Hepatocyte (in vitro differentiated cells): ENCODE measurements at regions not wholly inside any gene's neighbourhood (a gene's known extent, or its start where the extent isn't known, plus 50 kb on each side); places are given as distances from the start of the nearest gene placed in this dataset.

Source experiments
- EZH2 ChIP-seq: fragments of 200-600 bp; sonication (generic); IDR thresholded peaks from 2 replicates; pipeline ENCODE4 v1.6.1; 2016; ENCODE audit warnings: antibody characterized with exemption, mild to moderate bottlenecking, borderline replicate concordance
- TF ChIP-seq, protein P1 (sequence below): fragments of 200-600 bp; sonication (generic); IDR thresholded peaks from 2 replicates; pipeline ENCODE4 v1.5.1; 2016; ENCODE audit warnings: antibody characterized with exemption, mild to moderate bottlenecking; ENCODE audit not compliant: poor library complexity

DNA sequence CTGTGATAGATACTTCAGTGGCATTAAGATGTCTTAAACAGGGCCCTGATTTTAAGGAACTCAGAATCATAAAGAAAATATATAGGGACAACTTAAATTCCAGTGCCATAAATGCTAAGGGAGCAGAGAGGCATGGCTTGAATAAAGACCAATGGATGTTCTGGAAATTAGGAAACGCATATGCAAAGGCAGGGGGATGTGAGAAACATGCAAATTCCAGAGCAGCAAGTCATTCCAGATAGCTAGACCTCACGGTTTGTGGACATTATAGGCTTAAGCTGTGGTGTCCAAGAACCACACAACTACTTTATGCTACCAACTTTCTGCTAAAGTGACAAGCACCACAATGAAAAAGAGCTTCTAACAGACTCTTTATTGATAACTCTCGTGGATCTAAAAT is 132.6 kb upstream of the ANK2 start:
- TF ChIP-seq, protein P1, sequence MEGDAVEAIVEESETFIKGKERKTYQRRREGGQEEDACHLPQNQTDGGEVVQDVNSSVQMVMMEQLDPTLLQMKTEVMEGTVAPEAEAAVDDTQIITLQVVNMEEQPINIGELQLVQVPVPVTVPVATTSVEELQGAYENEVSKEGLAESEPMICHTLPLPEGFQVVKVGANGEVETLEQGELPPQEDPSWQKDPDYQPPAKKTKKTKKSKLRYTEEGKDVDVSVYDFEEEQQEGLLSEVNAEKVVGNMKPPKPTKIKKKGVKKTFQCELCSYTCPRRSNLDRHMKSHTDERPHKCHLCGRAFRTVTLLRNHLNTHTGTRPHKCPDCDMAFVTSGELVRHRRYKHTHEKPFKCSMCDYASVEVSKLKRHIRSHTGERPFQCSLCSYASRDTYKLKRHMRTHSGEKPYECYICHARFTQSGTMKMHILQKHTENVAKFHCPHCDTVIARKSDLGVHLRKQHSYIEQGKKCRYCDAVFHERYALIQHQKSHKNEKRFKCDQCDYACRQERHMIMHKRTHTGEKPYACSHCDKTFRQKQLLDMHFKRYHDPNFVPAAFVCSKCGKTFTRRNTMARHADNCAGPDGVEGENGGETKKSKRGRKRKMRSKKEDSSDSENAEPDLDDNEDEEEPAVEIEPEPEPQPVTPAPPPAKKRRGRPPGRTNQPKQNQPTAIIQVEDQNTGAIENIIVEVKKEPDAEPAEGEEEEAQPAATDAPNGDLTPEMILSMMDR, result no peak
- TF ChIP-seq EZH2, result no peak
